Endothelial cell of umbilical vein (primary cell): ENCODE measurements at regions not wholly inside any gene's neighbourhood (a gene's known extent, or its start where the extent isn't known, plus 50 kb on each side); places are given as distances from the start of the nearest gene placed in this dataset.

Source experiments
- CTCF ChIP-seq, 2 donors: IDR thresholded peaks; 1 replicate in 1 of 2; 2 replicates in 1 of 2; pipeline ENCODE4 v1.5.1; 2011; ENCODE audit warnings: low read length in 2 of 2, mild to moderate bottlenecking in 2 of 2, moderate library complexity in 2 of 2, control low read depth in 1 of 2, inconsistent platforms in 1 of 2, low read depth in 1 of 2; ENCODE audit not compliant: insufficient read depth in 1 of 2; ENCODE audit errors: extremely low read depth in 1 of 2
- EZH2 ChIP-seq: IDR thresholded peaks from 2 replicates; pipeline ENCODE4 v1.6.1; 2012; ENCODE audit warnings: borderline replicate concordance, low read depth, mild to moderate bottlenecking, moderate library complexity, low read length, inconsistent platforms; ENCODE audit not compliant: severe bottlenecking
- GATA2 ChIP-seq: IDR thresholded peaks from 2 replicates; pipeline ENCODE4 v1.7.0; 2011; ENCODE audit warnings: low read depth, mild to moderate bottlenecking, moderate library complexity, mixed read lengths, low read length; ENCODE audit not compliant: insufficient read length, insufficient read depth
- MAX ChIP-seq: IDR thresholded peaks from 2 replicates; pipeline ENCODE4 v1.6.1; 2011; ENCODE audit not compliant: insufficient read depth, insufficient read length
- POLR2A ChIP-seq: IDR thresholded peaks from 2 replicates; pipeline ENCODE4 v1.6.1; 2012; ENCODE audit warnings: low read depth, mild to moderate bottlenecking, control low read depth, low read length
- POLR2AphosphoS5 ChIP-seq: IDR thresholded peaks from 2 replicates; pipeline ENCODE4 v1.6.1; 2012; ENCODE audit warnings: low read depth, mild to moderate bottlenecking, control low read depth, low read length, moderate library complexity; ENCODE audit not compliant: insufficient read depth

GRCh38 chr15:79211481-79211880 lies 71.0 kb upstream of the ANKRD34C start:
- no peak for TF ChIP-seq MAX
- no peak for TF ChIP-seq EZH2
- TF ChIP-seq POLR2AphosphoS5 = no peak
- no peak for TF ChIP-seq CTCF (IDR thresholded peaks at IDR 0.05; ENCODE audit: extremely low read depth in 1 of 2, insufficient read depth in 1 of 2, low read depth in 1 of 2, low read length in 2 of 2)
- TF ChIP-seq POLR2A = no peak
- no peak for TF ChIP-seq GATA2
